Breast epithelium (tissue), 3 donors: ENCODE measurements at regions not wholly inside any gene's neighbourhood (a gene's known extent, or its start where the extent isn't known, plus 50 kb on each side); places are given as distances from the start of the nearest gene placed in this dataset.

Experiments used
- POLR2A ChIP-seq: fragments of 450-650 bp; IDR thresholded peaks from one replicate; pipeline ENCODE4 v1.6.1; 2016; ENCODE audit warnings: antibody characterized with exemption, mild to moderate bottlenecking, moderate library complexity
- POLR2AphosphoS5 ChIP-seq, 3 donors: sonication (generic); formaldehyde crosslinking; IDR thresholded peaks; one replicate each; pipeline ENCODE4 v1.6.1; 2017; ENCODE audit warnings: antibody characterized with exemption in 3 of 3
- TF ChIP-seq, protein P1 (sequence below), 3 donors: fragments of 450-650 bp; IDR thresholded peaks; one replicate each; pipeline ENCODE4 v1.5.1; 2016 to 2017; ENCODE audit warnings: antibody characterized with exemption in 3 of 3, mild to moderate bottlenecking in 3 of 3, moderate library complexity in 3 of 3

DNA sequence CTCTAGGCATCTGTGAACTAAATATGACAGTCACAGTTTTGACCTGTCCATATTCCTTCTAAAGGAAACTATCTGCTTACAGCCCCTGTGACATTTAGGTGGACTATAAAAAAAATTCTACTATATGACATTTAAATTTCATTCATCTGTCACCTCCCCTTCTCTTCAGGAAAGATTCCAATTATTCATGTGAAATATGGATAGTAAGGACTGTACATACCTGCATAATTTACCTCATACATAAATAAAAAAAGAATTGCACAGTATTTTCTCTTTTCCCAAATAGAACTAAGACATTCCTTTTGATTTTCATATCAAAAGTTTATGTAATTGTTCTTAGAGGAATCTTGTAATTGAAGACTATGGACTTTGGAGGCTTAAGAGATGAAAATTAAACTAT lies 192.3 kb upstream of the GRIN3A start:
- TF ChIP-seq, protein P1, sequence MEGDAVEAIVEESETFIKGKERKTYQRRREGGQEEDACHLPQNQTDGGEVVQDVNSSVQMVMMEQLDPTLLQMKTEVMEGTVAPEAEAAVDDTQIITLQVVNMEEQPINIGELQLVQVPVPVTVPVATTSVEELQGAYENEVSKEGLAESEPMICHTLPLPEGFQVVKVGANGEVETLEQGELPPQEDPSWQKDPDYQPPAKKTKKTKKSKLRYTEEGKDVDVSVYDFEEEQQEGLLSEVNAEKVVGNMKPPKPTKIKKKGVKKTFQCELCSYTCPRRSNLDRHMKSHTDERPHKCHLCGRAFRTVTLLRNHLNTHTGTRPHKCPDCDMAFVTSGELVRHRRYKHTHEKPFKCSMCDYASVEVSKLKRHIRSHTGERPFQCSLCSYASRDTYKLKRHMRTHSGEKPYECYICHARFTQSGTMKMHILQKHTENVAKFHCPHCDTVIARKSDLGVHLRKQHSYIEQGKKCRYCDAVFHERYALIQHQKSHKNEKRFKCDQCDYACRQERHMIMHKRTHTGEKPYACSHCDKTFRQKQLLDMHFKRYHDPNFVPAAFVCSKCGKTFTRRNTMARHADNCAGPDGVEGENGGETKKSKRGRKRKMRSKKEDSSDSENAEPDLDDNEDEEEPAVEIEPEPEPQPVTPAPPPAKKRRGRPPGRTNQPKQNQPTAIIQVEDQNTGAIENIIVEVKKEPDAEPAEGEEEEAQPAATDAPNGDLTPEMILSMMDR (IDR thresholded peaks at IDR 0.05): no peak
- TF ChIP-seq POLR2AphosphoS5 (IDR thresholded peaks at IDR 0.05) (no peak), POLR2A (no peak)
